Activated CD4-positive, alpha-beta T cell treated with anti-CD3 and anti-CD28 coated beads, Interleukin-2, amount 50 U/mL, for 48 hours (primary cell): ENCODE measurements at regions not wholly inside any gene's neighbourhood (a gene's known extent, or its start where the extent isn't known, plus 50 kb on each side); places are given as distances from the start of the nearest gene placed in this dataset.

Experiments used
- DNase-seq, 2 experiments: peaks; one replicate each; pipeline ENCODE4 v3.0.0-alpha.2; 2020

- DNase-seq: no peak
Observed at GRCh38 chr3:39752019-39752637, 57.3 kb upstream of the MYRIP start.

- no peak for DNase-seq
Observed at GRCh38 chr3:39752751-39753150, 56.7 kb upstream of the MYRIP start.

- DNase-seq: no peak
Observed at GRCh38 chr3:39753391-39753790, 56.0 kb upstream of the MYRIP start.

- DNase-seq: no peak
Observed at GRCh38 chr3:39754549-39754948, 54.9 kb upstream of the MYRIP start.

- DNase-seq: no peak
Observed at GRCh38 chr3:39755100-39755499, 54.3 kb upstream of the MYRIP start.

- no peak for DNase-seq
Observed at GRCh38 chr3:39757307-39757706, 52.1 kb upstream of the MYRIP start.
